OCI-LY7 (cell line): ENCODE measurements at regions not wholly inside any gene's neighbourhood (a gene's known extent, or its start where the extent isn't known, plus 50 kb on each side); places are given as distances from the start of the nearest gene placed in this dataset.
"Not testable (repeated sequence)": the region's sequence is repeated elsewhere in the genome, so short reads cannot be mapped to it uniquely, and the experiment has no call there.

Experiments
- BruUV-seq: library from RNA; stranded (reverse); fragments of 400-500 nt; replicated peaks from 2 replicates; lab custom pipeline; 2021; lab: Mats Ljungman, UMichigan
- CTCF ChIA-PET: fragments of 300-600 bp; sonication (Branson Sonifier 250); formaldehyde crosslinking; loops from one replicate; lab custom pipeline; 2022; ENCODE audit warnings: antibody characterized with exemption; ENCODE audit not compliant: unreplicated experiment; lab: Charles Lee
- POLR2A ChIA-PET: fragments of 300-600 bp; sonication (Branson Sonifier 250); formaldehyde crosslinking; loops from one replicate; lab custom pipeline; 2022; ENCODE audit warnings: antibody characterized with exemption; lab: Charles Lee
- DNase-seq: peaks from one replicate; pipeline ENCODE4 v3.0.0-alpha.2; 2015; ENCODE audit warnings: low spot score
- H2AFZ ChIP-seq: fragments of 200-600 bp; sonication (generic), shearing (Covaris generic); 2 replicates; pipeline ENCODE4 v1.6.1; 2014; ENCODE audit warnings: mild to moderate bottlenecking, antibody characterized with exemption, low read length, moderate library complexity
- H3K27ac ChIP-seq: fragments of 200-600 bp; sonication (generic); 2 replicates; pipeline ENCODE4 v1.5.1; 2014; ENCODE audit warnings: mixed run types, low read depth, mild to moderate bottlenecking, moderate library complexity, low read length, inconsistent platforms; ENCODE audit not compliant: poor library complexity, severe bottlenecking
- H3K36me3 ChIP-seq: fragments of 200-600 bp; sonication (generic); 2 replicates; pipeline ENCODE4 v1.6.1; 2014; ENCODE audit warnings: mild to moderate bottlenecking, antibody characterized with exemption, low read length, moderate library complexity, mixed read lengths; ENCODE audit not compliant: insufficient read depth
- H3K4me1 ChIP-seq: fragments of 200-600 bp; sonication (generic); 2 replicates; pipeline ENCODE4 v1.5.1; 2014; ENCODE audit warnings: mild to moderate bottlenecking, low read length; ENCODE audit not compliant: insufficient read depth, poor library complexity, severe bottlenecking
- H3K4me2 ChIP-seq: fragments of 200-600 bp; sonication (generic); 2 replicates; pipeline ENCODE4 v1.6.1; 2014; ENCODE audit warnings: mild to moderate bottlenecking, low read length
- H3K4me3 ChIP-seq: fragments of 200-600 bp; sonication (generic); 2 replicates; pipeline ENCODE4 v1.5.1; 2014; ENCODE audit warnings: mild to moderate bottlenecking, low read depth, low read length; ENCODE audit not compliant: poor library complexity, severe bottlenecking
- H3K79me2 ChIP-seq: fragments of 200-600 bp; sonication (generic); 2 replicates; pipeline ENCODE4 v1.6.1; 2016; ENCODE audit warnings: low read depth, mild to moderate bottlenecking, low read length, moderate library complexity, mixed read lengths; ENCODE audit not compliant: insufficient read depth
- H3K9me2 ChIP-seq: fragments of 200-600 bp; sonication (generic); 2 replicates; pipeline ENCODE4 v1.6.1; 2016; ENCODE audit warnings: mild to moderate bottlenecking, low read length, mixed read lengths; ENCODE audit not compliant: insufficient read depth
- H3K9me3 ChIP-seq: fragments of 200-600 bp; sonication (generic); 2 replicates; pipeline ENCODE4 v1.6.1; 2014; ENCODE audit warnings: mild to moderate bottlenecking, mixed run types, low read length, mixed read lengths
- H4K20me1 ChIP-seq: fragments of 200-600 bp; sonication (generic); 2 replicates; pipeline ENCODE4 v1.6.1; 2014; ENCODE audit warnings: mild to moderate bottlenecking, antibody characterized with exemption, low read length, moderate library complexity, mixed read lengths; ENCODE audit not compliant: insufficient read depth
- CTCF ChIP-seq: fragments of 200-600 bp; sonication (generic); conservative IDR thresholded peaks from 2 replicates; pipeline ENCODE4 v1.5.1; 2014; ENCODE audit warnings: mild to moderate bottlenecking, antibody characterized with exemption, low read length, moderate library complexity, mixed read lengths
- EZH2phosphoT487 ChIP-seq: fragments of 200-600 bp; sonication (generic); IDR thresholded peaks from 2 replicates; pipeline ENCODE4 v1.6.1; 2018; ENCODE audit warnings: low read depth, borderline replicate concordance, mild to moderate bottlenecking, mixed run types, antibody characterized with exemption, low read length, moderate library complexity, mixed read lengths
- intact Hi-C: fragments of 100-400 bp; cut with micrococcal nuclease; formaldehyde crosslinking; loops from one replicate; pipeline ENCODE4 v1.10.0; 2022; ENCODE audit not compliant: unreplicated experiment

GRCh38 chr2:8558096-8558495, 123.8 kb upstream of the ID2 start:
- peaks cover 74% of the 10 kb centered on the region for H3K79me2 ChIP-seq
- H3K4me3 ChIP-seq: no peak overlapping the region
- no peaks in the 10 kb centered on the region for H3K9me2 ChIP-seq
- BruUV-seq: no TSS peak
- ChIA-PET CTCF (interaction anchor here (1.3 kb wide), 1 partner anchor 9 kb away, joined by 4 read pairs; no protein-coding TSS in a partner anchor), POLR2A (interaction anchor here (1.3 to 4.6 kb wide), 4 partner anchors 9 to 20 kb away, joined by 3 to 62 read pairs (median 6); no protein-coding TSS in a partner anchor)
- H4K20me1 ChIP-seq: no peaks in the 10 kb centered on the region
- no peak overlapping the region for H2AFZ ChIP-seq
- peak overlapping the region; percentile 38 for H3K27ac ChIP-seq
- DNase-seq: no peak
- peaks cover 48% of the 10 kb centered on the region for H3K9me3 ChIP-seq
- TF ChIP-seq CTCF: no peak
- no peak for TF ChIP-seq EZH2phosphoT487
- peaks cover 83% of the 10 kb centered on the region for H3K36me3 ChIP-seq
- peaks cover 49% of the 10 kb centered on the region for H3K4me1 ChIP-seq
- H3K4me2 ChIP-seq: peak overlapping the region; percentile 25
- intact Hi-C loops: no loop called here

DNA sequence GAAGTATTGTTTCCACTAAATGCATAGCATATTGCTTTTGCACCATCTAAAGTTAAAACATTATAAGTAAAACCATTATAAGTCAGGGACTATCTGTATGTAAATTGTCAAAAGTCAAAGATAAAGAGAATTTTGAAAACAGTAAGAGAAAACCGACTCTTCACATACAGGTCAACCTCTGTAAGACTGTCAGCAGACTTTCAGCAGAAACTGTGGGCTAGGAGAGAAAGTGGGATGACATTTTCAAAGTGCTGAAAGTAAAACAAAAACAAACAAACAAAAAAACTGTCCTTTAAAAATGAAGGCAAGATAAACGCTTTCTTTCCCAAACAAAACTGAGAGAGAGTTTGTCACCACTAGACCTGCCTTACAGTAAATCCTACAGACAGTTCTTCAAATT, 122.9 kb upstream of the ID2 start:
- Histone ChIP-seq H3K79me2 (peaks cover 70% of the 10 kb centered on the region), H2AFZ (no peak overlapping the region), H3K36me3 (peaks cover 91% of the 10 kb centered on the region), H3K9me3 (peaks cover 48% of the 10 kb centered on the region), H3K27ac (peak overlapping the region; percentile 5), H4K20me1 (no peaks in the 10 kb centered on the region), H3K4me2 (no peak overlapping the region), H3K4me1 (peaks cover 43% of the 10 kb centered on the region), H3K9me2 (no peaks in the 10 kb centered on the region), H3K4me3 (no peak overlapping the region)
- ChIA-PET POLR2A (interaction anchor here (1.0 to 4.6 kb wide), 4 partner anchors 9 to 46 kb away, joined by 3 to 62 read pairs (median 3); no protein-coding TSS in a partner anchor), CTCF (interaction anchor here (0.6 to 1.6 kb wide), 2 partner anchors 13 to 542 kb away, joined by 3 to 6 read pairs; no protein-coding TSS in a partner anchor)
- no TSS peak for BruUV-seq
- TF ChIP-seq EZH2phosphoT487 (no peak), CTCF (no peak)
- no peak for DNase-seq
- intact Hi-C loops: no loop called here

GRCh38 chr2:8559805-8560204, 122.1 kb upstream of the ID2 start:
- Histone ChIP-seq H3K79me2 (peaks cover 61% of the 10 kb centered on the region), H3K36me3 (peaks cover 91% of the 10 kb centered on the region), H3K4me3 (no peak overlapping the region), H3K4me1 (peaks cover 44% of the 10 kb centered on the region), H3K9me2 (no peaks in the 10 kb centered on the region), H3K9me3 (peaks cover 48% of the 10 kb centered on the region), H4K20me1 (no peaks in the 10 kb centered on the region), H2AFZ (no peak overlapping the region), H3K27ac (no peak overlapping the region), H3K4me2 (no peak overlapping the region)
- ChIA-PET CTCF (interaction anchor here (0.9 to 1.6 kb wide), 2 partner anchors 11 to 12 kb away, joined by 3 to 6 read pairs; no protein-coding TSS in a partner anchor), POLR2A (interaction anchor here (0.9 to 4.6 kb wide), 9 partner anchors 8 to 246 kb away, joined by 3 to 62 read pairs (median 3); no protein-coding TSS in a partner anchor)
- BruUV-seq: no TSS peak
- intact Hi-C loops: no loop called here
- TF ChIP-seq CTCF: no peak
- no peak for TF ChIP-seq EZH2phosphoT487
- no peak for DNase-seq

GRCh38 chr2:8561692-8562091, 120.2 kb upstream of the ID2 start:
- intact Hi-C loops, H3K27ac ChIP-seq, BruUV-seq, POLR2A ChIA-PET, DNase-seq, H3K9me2 ChIP-seq, H2AFZ ChIP-seq, H3K4me3 ChIP-seq, H3K4me2 ChIP-seq, H4K20me1 ChIP-seq: not testable (repeated sequence)
- Histone ChIP-seq H3K36me3 (peaks cover 93% of the 10 kb centered on the region), H3K9me3 (peaks cover 42% of the 10 kb centered on the region), H3K4me1 (peaks cover 42% of the 10 kb centered on the region), H3K79me2 (peaks cover 43% of the 10 kb centered on the region; the same call in 1 of the 2 replicates)
- CTCF ChIA-PET: interaction anchor here (0.6 kb wide), 1 partner anchor 17 kb away, joined by 3 read pairs; no protein-coding TSS in a partner anchor
